ENCODE measurements at regions not wholly inside any gene's neighbourhood (a gene's known extent, or its start where the extent isn't known, plus 50 kb on each side); places are given as distances from the start of the nearest gene placed in this dataset.

DNA sequence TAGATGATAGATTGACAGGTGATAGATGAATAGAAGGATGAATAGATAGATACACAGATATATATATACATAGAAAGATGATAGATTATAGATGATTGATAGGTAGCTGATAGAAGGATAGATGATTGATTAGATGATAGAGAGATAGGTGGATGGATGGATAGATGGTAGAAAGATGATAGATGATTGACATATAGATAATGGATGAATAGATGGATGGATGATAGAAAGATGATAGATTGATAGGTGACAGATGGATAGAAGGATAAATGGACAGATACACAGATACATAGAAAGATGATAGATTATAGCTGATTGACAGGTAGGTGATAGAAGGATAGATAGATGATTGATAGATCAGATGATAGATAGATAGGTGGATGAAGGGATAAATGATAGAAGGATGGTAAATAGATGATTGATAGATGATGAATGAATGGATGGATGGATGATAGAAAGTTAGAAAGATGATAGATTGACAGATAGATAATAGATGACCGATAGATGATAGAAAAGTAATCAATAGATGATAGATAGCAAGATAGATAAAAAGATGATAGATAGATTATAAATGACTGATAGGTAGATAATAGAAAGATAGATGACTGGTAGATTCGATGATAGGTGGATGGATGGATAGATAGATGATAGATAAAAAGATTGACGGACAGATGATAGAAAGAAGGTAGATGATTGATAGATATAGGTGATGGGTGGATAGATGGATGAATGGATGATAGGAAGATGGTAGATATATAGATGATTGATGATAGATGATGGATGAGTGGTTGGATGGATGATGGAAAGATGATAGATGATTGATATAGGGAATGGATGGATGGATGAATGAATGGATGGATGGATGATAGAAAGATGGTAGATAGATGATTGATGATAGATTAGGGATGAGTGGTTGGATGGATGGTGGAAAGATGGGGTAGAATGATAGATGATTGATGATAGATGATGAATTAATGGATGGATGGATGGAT lies 80.4 kb downstream of the MICALL2 start:
- no peak for DNase-seq (ENCODE audit: low read depth)

- no peak for DNase-seq (ENCODE audit: low read depth)
Observed at GRCh38 chr7:1380231-1380815, 78.9 kb downstream of the MICALL2 start.

DNA sequence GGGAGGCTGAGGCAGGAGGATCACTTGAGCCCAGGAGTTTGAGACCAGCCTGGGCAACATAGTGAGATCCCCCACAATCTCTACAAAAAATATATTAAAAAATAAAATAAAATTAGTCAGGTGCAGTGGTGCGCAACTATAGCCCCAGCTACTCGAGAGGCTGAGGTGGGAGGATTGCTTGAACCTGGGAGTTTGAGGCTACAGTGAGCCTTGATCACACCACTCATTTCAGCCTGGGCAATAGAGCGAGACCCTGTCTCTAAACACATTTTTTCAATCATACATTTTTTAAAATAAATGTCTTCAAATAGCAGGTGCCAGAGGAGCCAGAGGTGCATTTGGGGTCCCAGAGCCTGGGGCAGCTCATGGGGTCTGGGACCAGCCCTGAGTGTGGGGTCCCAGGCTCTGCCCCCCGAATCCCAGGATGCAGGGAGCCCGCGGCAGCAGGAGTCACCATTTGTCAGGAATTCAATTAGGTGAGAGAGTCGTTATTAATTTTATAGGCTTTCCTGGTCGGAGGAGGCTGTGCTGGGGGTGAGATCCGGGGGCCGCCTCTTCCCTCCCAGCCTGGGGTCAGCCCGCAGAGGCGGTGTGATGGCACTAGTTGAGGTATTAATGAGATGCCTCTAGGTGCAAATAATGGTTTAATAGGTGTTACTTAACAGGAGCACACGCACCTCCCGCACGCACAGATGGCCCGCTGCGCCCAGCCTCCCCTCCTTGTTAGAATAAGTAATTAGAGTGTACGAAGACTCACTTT lies 78.3 kb downstream of the MICALL2 start:
- DNase-seq (ENCODE audit: low read depth), result no peak

DNA sequence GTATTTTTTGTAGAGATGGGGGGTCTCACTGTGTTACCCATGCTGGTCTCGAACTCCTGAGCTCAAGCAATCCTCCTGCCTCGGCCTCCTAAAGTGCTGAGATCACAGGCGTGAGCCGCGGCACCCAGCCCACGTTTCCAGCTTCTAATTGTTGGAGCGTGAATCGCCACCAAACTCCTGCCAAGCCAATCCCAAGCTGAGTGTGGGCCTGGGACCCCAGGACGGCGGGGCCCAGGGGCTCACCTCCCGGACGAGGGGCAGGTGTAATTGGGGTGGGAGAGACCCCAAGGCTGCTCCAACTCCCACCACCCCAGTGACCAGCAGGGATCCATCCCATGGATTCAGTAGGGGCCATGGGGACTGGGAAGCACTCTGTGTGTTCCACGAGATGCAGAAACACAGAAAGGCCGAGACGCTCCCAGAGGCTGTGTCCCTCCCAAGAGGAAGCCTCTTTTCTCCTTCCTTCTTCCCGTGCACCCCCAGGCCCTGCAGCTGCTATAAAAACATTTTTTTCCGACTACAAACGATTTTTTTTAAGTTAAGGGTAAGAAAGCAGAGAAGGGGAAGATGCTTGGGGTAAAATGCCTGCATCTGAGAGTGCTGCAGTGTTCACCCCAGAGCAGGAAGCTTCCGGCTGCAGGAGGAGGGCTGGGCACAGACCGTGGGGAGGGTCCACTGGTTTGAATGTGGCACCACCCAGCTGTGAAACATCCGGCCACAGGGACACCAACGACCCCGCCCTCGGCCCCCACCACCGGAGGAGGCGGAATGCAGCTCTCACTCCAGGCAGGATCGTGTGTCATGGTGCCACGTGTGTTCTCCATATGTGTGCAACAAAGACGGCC lies 76.5 kb downstream of the MICALL2 start:
- DNase-seq (ENCODE audit: low read depth), result no peak

DNA sequence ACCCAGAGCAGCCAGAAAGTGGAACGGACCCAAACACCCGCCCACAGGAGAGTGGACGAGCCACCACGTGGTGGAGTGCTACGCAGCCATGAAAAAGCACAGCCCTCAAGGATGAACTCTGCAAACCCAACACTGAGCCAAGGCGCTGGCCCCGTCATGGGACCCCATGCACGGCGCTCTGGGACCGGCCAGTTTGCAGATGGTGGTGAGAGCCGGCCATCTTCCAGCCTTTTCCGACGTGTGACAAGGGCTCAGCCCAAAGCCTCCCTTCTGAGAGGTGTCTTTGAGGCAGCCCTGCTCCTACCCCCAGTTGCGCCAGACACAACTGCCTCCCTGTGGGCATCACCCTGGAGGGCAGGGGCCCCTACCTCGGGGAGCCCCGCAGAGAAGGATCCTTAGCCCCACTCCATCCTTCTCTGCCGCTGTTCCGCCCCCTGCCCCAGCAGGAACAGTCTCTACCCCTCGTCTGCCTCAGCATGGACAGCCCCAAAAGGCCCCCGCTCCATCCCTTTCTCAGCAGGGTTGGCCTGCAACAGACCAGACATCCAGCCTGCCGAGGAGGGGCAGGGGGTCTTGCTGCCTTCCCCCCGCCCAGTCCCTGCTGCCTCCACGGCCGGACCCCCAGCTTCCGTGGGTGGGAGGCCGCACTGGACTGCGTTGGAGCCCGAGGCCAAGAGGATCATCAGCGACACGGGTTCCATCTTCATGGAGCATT lies 75.7 kb downstream of the MICALL2 start:
- no peak for DNase-seq (ENCODE audit: low read depth)

- DNase-seq (ENCODE audit: low read depth), result no peak
Observed at GRCh38 chr7:1384113-1384415, 75.2 kb downstream of the MICALL2 start.

Measured in activated T-cell treated with anti-CD3 and anti-CD28 coated beads for 48 hours (primary cell).